ENCODE measurements at regions not wholly inside any gene's neighbourhood (a gene's known extent, or its start where the extent isn't known, plus 50 kb on each side); places are given as distances from the start of the nearest gene placed in this dataset.

GRCh38 chr12:115404761-115405470 lies 720.9 kb upstream of the TBX3 start:
- TF ChIP-seq POLR2A (IDR thresholded peaks at IDR 0.05) (no peak), CTCF (IDR thresholded peaks at IDR 0.05) (no peak), POLR2AphosphoS5 (IDR thresholded peaks at IDR 0.05) (no peak), EP300 (IDR thresholded peaks at IDR 0.05) (no peak)

Data from upper lobe of left lung (tissue), 4 donors.